WERI-Rb-1 (cell line): ENCODE measurements at regions not wholly inside any gene's neighbourhood (a gene's known extent, or its start where the extent isn't known, plus 50 kb on each side); places are given as distances from the start of the nearest gene placed in this dataset.

ENCODE experiments used
- DNase-seq: peaks from one replicate; pipeline ENCODE4 v3.0.0-alpha.2; 2020
- H3K27ac ChIP-seq: fragments of 250-450 bp; sonication (Bioruptor Pico); 2 replicates; pipeline ENCODE4 v1.5.1; 2020; ENCODE audit warnings: mild to moderate bottlenecking, moderate library complexity
- H3K27me3 ChIP-seq: fragments of 250-450 bp; sonication (Bioruptor Pico); 2 replicates; pipeline ENCODE4 v1.5.1; 2021; ENCODE audit warnings: mild to moderate bottlenecking, low read depth, moderate library complexity; ENCODE audit not compliant: insufficient read depth, severe bottlenecking
- H3K36me3 ChIP-seq: fragments of 250-450 bp; sonication (Bioruptor Pico); 2 replicates; pipeline ENCODE4 v1.5.1; 2020; ENCODE audit warnings: mild to moderate bottlenecking, moderate library complexity
- H3K4me3 ChIP-seq: 2 replicates; pipeline ENCODE4 v1.5.1; 2011; ENCODE audit warnings: low read depth, mild to moderate bottlenecking, control low read depth, low read length
- H3K9me3 ChIP-seq: fragments of 250-450 bp; sonication (Bioruptor Pico); 2 replicates; pipeline ENCODE4 v1.5.1; 2021; ENCODE audit warnings: mild to moderate bottlenecking, moderate library complexity; ENCODE audit not compliant: severe bottlenecking
- TF ChIP-seq, protein P1 (sequence below): IDR thresholded peaks from 2 replicates; pipeline ENCODE4 v1.5.1; 2011; ENCODE audit warnings: low read depth, mild to moderate bottlenecking, control low read depth, inconsistent platforms, low read length

DNA sequence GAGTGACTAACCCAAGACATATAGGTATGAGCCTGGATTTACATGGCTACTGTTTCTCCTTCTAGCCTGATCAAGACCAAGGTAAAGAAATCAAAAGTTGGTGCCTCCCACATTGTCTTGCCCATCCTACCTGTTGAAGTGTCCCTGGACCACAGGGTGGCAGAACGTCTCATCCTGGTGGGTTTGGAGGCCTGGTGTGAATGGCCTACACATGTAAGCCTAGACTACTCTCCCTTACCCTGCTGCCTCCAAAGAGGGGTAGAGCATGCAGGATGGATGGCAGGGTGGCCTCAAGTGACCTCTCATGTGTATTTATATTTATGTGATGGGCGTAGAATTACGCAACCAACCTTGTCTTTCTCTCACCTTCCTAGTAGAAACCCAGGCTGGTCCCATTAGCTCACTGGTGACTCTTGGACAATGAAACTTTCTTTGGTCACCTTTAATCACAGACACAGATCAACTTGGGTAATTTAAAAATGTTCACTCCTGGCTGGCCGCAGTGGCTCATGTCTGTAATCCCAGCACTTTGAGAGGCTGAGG lies 73.3 kb upstream of the SOD3 start:
- Histone ChIP-seq H3K4me3 (no peak overlapping the region), H3K36me3 (no peaks in the 10 kb centered on the region), H3K9me3 (no peaks in the 10 kb centered on the region), H3K27me3 (no peaks in the 10 kb centered on the region), H3K27ac (no peak overlapping the region)
- TF ChIP-seq, protein P1, sequence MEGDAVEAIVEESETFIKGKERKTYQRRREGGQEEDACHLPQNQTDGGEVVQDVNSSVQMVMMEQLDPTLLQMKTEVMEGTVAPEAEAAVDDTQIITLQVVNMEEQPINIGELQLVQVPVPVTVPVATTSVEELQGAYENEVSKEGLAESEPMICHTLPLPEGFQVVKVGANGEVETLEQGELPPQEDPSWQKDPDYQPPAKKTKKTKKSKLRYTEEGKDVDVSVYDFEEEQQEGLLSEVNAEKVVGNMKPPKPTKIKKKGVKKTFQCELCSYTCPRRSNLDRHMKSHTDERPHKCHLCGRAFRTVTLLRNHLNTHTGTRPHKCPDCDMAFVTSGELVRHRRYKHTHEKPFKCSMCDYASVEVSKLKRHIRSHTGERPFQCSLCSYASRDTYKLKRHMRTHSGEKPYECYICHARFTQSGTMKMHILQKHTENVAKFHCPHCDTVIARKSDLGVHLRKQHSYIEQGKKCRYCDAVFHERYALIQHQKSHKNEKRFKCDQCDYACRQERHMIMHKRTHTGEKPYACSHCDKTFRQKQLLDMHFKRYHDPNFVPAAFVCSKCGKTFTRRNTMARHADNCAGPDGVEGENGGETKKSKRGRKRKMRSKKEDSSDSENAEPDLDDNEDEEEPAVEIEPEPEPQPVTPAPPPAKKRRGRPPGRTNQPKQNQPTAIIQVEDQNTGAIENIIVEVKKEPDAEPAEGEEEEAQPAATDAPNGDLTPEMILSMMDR, result peak; percentile 24; the same call in 1 of the 2 replicates
- DNase-seq, result no peak

DNA sequence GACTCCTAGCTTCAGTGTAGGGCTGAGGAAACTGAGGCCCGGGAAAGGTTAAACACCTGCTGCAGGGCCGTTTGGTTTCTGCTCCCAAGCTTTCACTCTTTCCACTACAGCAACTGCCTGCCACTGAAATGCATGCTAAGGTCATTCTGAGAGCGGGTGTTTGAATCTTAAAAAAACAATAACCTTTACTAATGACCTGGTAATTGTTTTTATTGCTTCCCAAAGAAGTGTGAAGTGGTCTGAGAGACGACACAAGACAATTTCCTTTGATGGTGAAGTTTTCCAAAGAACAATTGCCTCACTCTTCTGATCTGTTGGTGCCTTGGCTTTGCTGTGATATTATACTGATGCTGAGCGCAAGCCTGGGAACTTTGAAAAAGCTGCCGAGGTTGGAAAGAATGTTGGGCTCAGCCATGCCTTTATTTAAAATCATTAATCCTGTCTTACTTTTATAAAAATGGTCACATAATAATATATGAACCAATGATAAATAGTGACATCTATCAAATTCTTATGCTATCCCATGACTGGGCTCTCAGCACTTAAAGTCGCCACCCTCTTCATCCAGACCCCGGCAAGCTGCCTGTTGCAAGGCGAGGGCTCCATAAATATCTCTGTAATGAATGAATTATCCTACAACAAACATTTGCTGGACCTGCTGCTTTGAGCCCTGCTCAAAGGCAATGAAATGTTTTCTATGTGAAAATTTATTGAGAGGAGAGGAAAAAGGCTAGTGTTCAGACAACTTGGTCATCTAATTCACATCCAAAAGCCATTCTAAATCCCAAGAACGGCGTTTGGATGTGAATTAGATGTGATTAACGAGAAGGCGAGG lies 67.8 kb upstream of the SOD3 start:
- no peaks in the 10 kb centered on the region for H3K27me3 ChIP-seq
- no peak for DNase-seq
- H3K36me3 ChIP-seq, result no peaks in the 10 kb centered on the region
- TF ChIP-seq, protein P1, result no peak
- H3K9me3 ChIP-seq, result no peaks in the 10 kb centered on the region
- no peak overlapping the region for H3K27ac ChIP-seq
- H3K4me3 ChIP-seq, result no peak overlapping the region

DNA sequence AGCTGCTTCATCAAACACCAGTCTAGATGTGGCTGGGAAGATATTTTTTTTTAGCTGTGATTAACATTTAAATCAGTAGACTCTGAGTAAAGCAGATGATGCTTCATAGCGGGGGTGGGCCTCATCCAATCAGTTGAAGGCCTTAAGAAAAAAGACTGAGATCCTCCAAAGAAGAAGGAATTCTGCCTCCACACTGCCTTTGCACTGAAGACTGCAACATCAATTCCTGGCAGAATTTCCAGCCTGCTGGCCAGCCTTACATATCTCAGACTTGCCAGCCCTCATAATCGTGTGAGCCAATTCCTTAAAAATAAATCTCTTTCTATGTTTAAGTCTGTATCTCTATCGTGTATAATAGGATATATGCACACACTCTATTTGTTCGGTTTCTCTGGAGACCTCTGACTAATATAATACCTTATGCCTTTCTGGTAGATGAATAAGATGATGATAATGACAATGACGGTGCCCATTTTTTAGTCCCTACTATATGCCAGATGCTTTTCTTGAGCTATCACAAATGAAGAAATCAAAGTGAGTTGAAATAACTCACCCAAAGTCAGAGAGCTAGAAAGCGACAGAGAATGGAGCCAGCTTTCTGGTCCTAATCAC lies 66.1 kb upstream of the SOD3 start:
- Histone ChIP-seq H3K36me3 (no peaks in the 10 kb centered on the region), H3K4me3 (no peak overlapping the region), H3K9me3 (no peaks in the 10 kb centered on the region), H3K27me3 (no peaks in the 10 kb centered on the region), H3K27ac (no peak overlapping the region)
- DNase-seq, result no peak
- TF ChIP-seq, protein P1, result no peak

DNA sequence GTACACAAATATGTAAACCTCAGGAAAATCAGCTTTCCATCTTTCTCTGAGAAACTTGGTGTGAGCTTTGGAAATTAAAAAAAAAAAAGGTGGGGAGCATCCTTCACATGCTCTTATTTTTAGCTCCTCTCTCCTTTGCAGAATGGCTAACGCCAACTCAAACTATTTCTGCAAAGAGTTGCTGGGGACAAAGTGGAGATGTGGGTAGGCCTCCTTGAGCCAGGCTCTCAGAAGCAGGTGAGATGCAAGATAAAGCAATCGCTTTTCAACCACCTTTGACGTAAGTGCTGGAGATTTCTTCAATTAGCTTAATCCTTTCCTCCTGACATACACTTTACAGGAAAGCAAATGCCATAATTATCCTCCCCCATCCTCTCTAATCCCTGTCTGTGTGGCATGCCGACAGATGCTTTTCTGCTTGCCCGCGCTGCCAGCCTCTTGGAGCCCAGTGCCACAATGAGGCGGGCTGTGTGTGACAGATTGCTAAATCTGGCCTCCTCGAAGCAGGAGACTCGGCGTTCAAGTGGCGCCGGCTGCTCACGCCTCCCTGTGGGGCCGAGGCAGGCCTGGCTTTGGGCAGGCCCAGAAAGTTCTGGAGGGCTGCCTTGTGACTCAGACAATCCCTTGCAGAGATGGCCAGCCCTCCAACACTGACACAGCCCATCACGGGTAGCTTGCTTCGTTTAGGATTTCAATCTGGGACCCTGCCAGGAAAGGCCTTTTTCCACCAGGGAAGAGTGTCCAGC lies 64.9 kb upstream of the SOD3 start:
- no peaks in the 10 kb centered on the region for H3K9me3 ChIP-seq
- H3K27ac ChIP-seq, result 0 out of 2 replicates have a peak overlapping the region, but pooled peaks have one; percentile 2
- TF ChIP-seq, protein P1, result no peak
- DNase-seq, result peak; percentile 79
- H3K36me3 ChIP-seq, result no peaks in the 10 kb centered on the region
- no peak overlapping the region for H3K4me3 ChIP-seq
- no peaks in the 10 kb centered on the region for H3K27me3 ChIP-seq

DNA sequence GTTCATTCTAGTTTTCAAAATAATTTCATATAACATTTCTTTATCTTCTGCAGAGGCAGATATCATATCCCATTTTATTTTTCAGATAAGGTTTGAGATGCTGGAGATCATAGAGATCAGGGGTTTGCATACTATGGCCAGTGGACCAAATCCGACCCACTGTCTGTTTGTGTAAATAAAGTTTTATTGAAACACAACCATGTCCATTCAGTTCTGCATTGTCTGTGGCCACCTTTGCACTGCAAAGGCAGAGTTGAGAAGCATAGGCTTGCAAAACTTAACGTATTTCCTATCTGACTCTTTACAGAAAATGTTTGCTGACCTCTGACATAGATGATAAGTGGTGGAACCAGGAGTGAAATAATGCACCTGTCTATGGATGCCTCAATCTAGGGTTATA lies 63.9 kb upstream of the SOD3 start:
- no peaks in the 10 kb centered on the region for H3K27me3 ChIP-seq
- TF ChIP-seq, protein P1, result no peak

More for the DNA sequence above, 63.9 kb upstream of the SOD3 start:
- Histone ChIP-seq H3K4me3 (no peak overlapping the region), H3K27ac (no peak overlapping the region), H3K36me3 (no peaks in the 10 kb centered on the region), H3K9me3 (no peaks in the 10 kb centered on the region)
- no peak for DNase-seq
